NOMO-1 treated with DMSO at 0.1 percent for 48 hours (cell line): ENCODE measurements at regions not wholly inside any gene's neighbourhood (a gene's known extent, or its start where the extent isn't known, plus 50 kb on each side); places are given as distances from the start of the nearest gene placed in this dataset.
"Not testable (repeated sequence)": the region's sequence is repeated elsewhere in the genome, so short reads cannot be mapped to it uniquely, and the experiment has no call there.

ENCODE experiments used
- DNase-seq: peaks from one replicate; lab custom pipeline; 2025; ENCODE audit not compliant: unreplicated experiment; lab: John Stamatoyannopoulos, UW

DNA sequence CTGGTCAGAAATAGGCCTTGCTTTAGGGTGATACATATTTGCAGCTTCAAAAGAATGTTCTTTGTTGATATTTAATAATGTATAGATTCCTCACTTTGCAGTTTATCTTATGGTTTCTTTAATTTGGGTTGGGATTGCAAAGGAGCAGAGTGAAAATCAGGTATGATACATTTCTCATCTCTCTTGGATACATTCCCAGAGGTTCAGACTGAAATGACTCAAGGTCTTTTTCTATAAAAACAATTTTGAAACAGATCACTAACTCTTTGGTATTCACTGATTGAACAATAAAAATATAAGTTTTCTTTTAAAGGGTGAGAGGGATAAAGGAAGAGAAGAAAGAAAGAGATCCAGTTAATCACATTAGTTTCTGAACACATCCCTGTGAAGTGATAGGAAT lies 606.5 kb upstream of the CAMK1G start:
- DNase-seq, result no peak

DNA sequence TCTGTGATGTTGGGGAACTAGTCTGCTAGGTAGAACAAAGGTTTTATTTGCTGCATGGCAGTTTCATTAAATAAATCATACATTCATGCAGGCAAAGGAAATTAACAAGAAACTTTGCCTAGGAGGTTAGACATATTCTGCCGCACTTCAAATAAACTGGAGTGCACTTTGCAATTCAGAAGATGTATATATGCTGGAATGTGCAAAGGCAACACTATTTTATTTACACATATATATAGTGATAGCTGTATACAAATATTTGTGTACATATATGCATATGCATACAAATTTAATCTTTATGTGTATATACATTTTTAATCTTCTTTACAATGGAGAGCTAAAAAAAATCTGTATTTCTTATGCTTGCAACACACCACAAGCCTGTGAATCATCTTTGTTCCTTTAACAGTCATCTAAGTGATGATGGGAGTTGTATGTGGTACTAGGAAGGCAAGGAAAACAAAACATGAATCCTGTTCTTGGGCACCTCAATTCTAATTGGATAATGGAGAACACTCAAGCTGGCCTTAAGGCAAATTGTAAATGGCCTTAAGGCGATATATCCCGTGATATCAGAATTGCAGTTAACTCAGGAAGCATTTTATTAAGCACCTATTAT lies 605.8 kb upstream of the CAMK1G start:
- no peak for DNase-seq

DNA sequence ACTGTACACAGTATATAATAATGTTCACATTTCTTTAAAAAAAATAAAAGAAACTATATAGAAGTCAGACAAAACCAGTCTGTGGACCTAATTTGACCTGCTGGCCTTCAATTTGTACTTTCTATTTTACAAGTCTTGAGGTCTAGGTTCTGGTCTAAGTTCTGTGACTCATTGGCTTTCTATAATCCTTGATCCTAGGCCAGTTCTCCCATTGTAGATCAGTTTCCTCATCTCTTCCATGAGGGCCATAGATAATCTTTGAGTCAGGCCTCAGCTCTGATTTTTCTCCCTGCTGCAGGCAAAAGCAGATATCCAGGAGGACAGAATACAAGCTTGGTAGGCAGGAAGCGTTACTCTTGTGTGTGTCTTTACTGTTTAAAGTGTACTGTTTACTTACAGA lies 603.7 kb upstream of the CAMK1G start:
- DNase-seq, result no peak

DNA sequence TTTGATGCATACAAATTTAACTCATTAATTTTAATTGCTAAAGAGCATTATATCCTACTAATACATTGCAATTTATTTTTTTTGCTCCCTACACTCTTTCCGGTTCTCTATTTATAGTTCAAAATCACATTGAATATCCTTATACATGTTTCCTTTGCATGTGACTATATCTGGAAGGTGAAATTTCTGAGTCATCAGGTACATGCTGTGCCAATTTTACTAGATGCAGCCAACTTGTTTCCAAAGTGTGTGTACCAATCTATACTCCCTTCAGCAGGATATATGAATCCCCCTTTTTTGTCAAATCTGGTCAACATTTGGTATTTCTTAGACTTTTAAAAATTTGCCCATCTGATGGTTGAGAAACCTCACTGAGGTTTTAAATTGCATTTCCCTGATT lies 602.9 kb upstream of the CAMK1G start:
- no peak for DNase-seq

DNA sequence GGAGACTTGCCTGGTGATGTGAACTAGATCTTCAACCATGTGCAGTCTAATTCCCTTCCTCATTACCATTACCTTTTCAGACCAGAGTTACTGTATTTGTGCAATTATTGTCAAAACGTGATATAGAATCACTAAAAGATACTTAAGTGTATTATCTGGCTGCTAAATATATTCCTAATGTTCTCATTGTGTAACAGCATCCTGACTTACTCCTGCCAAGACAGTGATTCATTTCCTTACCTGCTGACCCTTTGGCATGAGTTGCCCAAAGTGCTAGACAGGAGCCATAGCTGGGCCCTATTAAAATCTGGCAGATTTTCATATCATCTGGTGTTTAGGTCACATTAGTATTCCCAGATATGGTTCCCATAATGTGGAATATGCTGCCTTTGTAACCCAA lies 598.3 kb upstream of the CAMK1G start:
- no peak for DNase-seq

DNA sequence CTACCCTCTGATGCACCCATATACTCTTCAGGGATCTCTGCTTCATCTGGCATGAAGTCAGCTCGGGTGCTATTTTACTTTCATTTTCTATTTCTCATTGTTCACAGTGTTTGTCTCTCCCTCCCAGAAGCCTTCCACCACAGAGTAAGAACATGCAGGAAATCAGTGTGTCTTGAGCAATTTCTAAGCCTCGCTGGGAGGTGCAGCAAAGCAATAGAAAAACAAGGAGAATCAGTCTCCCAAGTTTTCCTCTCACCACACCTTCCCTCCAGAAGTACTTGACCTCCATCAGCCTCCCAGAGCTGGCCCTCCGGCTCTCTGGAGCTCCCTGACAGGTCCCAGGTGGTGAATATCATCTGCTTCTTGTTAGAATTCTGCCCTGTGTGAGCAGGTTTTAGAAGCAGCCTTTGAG lies 594.7 kb upstream of the CAMK1G start:
- DNase-seq, result peak; percentile 65

DNA sequence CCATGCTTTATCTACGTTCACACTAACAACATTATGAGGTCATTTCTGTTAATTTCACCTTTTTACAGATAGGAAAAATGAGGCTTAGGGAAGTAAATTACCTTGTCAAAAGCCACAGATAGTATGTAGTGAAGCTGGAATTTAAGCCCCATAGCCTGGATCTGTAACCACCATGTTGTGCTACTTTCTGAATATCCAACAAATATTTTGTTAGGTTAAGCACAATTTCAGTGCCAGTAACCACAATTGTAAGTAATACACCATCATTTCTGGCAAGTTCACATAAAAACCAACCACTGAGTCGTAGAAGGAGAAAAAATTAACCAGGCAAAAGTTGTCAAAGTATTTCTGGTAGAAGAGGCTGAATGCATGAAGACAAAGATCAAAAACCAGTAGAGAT lies 593.1 kb upstream of the CAMK1G start:
- no peak for DNase-seq

DNA sequence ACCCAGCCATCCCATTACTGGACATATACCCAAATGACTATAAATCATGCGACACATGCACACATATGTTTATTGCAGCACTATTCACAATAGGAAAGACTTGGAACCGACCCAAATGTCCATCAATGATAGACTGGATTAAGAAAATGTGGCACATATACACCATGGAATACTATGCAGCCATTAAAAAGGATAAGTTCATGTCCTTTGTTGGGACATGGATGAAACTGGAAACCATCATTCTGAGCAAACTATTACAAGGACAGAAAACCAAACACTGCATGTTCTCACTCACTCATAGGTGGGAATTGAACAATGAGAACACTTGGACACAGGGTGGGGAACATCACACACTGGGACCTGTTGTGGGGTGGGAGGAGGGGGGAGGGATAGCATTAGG lies 586.5 kb upstream of the CAMK1G start:
- not testable (repeated sequence) for DNase-seq

DNA sequence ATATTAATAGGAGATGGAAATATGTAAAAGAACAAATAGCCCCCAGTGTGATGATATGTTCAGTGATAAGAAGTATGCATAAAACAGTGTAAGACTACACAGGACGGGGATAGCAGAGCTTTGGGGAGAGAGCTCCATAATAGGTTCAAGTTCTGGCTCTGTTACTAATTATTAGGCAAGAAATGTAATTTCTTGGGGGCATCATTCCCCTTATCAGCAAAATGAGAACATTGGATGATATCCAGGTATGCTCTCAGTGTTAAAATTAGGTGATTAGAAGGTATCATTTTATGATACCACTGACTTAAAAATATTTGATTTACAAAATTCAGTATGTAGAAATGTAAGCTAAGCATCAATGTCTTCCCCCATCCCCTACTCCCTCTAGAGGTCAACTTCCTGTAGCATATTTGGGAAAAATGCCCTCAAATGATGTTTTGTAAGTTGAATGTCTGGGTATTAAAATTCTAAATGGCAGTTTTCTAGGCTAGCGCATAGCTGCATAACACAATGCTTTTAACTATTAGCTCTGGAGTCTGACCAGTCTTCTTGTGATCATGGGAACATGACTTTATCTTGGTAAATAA lies 585.7 kb upstream of the CAMK1G start:
- no peak for DNase-seq

DNA sequence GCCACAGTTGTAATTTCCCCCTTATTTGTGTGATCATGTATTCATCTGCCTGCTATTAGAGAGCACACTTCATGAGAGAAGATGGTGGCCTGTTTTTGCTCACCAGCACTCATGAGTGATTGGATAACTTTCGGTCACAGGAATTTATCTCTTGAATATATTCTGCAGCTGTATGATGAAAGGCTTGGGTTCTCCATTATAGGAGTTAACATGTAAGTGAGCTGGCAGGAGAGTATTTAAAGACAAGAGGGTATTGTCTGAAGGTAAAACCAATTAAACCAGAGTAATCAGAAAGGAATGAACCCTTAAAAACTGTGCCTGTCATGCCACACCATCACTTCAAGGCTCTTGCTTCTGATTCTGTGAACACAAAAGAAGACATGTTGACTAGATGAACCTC lies 574.9 kb upstream of the CAMK1G start:
- no peak for DNase-seq

DNA sequence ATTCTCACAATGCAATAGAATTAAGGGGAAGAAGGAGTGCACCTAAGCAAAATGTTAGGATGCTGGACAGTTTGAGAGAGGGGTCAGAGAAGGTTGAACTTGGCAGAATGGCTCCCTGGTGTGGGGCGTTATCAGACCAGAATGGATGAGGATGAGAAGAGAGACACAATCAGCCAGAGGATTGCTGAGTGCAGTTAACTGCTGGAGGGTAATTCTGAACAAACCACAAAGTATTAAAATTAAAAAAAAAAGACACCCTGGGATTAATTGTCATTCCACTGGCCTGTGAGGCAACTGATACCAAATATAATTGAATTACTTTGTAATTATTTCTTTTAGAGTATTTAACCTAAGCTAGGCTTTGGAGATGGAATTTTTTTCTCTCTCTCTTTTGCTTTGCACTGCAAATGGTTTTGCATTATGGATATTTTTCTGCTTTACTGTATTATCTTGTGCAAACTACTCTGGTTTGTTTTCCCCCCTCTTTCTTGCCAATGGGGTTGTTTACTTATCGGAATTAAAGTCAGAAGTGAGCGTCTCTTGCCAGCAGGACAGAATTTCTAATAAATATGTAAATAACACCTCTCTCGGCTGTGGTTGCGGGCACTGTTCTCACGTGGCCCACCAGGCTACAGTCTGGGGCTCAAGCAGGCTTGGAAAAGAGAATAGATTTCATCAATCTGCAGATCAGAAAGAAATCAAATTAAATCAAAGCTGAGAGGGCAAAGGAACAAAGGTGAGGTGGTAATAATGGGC lies 572.9 kb upstream of the CAMK1G start:
- no peak for DNase-seq

DNA sequence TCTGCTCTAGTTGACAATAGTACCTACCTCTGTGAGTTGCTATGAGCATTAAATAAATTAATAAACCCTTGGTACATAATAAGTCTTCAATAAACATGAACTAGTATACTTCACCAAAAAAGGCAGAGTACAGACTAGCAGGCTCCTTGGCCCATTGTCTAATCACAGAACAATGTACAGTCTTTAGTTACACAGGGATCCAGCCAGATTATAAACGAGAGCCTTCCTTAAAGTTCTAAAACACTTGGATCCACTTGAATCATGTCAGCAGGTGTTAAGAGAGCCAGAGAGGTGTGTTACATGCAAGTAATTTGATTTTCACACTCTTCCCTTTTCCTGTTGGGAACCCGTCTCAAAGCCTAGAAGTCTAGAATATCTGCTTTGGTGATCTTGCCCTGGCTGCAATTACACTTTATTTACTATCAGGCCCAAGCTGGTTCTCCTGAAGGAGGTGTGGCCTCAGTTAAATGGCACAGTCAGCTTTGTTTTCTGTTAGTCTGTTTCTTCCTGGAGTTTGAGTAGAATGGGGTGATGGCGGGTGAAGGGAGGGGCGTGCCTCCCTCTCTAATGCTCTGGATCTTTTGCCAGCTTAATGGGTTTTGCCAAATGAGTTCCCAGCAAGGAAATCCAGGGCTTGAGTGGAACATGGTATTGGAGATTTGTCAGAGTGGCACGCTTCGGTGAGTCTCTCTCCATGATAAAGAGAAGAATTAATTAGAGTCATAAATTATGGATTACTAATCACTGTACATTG lies 570.9 kb upstream of the CAMK1G start:
- DNase-seq, result no peak

DNA sequence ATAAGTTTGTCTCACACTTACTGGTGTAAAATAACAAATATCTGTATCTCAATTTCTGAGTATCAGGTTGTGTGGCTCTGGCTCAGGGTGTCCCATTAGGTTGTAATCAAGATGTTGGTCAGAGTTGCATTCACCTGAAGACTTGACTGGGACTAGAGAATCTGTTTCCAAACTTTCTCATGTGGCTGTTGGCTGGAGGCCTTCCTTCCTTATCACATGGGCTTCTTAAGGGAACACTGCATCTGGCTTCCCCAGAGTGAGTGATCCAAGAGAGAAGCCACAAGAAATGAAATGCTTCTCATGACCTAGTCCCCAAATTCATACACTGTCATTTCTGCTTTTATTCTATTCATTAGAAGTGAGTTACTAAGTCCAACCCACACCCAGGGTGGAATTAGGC lies 568.4 kb upstream of the CAMK1G start:
- DNase-seq, result no peak

DNA sequence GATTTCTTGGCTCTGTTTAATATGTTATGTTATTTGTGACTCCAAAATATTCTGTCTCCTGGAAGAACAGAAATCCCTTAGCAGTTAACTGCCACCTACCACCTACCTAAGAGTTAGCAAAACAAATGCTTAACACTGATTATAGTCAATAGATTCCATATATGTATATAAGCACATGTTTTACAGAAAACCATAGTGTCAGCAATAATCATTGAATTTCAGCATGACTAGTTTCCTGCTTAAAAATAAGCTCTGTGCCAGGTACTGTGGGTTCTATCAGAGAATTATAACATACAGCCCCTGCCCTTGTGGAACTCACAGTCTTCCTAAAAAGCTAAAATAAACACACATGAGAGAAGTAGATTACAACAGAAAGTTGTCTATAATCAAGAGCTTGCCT lies 561.9 kb upstream of the CAMK1G start:
- no peak for DNase-seq

DNA sequence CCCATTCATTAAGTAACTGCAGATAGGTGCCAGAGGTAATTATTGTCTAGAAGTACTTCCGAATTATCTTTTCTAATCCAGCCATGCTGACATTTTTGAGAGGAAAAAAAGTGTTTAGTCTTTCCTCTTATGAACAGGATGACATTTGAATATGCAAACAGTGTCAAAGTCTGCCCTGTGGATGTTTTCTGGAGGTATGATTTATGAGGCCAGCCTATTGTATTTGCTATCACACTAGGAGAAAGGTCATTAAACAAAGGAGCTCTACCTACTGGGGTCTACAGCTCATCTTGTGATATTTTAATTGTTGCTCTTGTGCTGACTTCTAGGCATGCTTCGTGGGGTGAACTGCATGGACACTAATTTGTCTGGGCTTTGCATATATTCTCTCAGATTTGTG lies 559.7 kb upstream of the CAMK1G start:
- DNase-seq, result no peak

DNA sequence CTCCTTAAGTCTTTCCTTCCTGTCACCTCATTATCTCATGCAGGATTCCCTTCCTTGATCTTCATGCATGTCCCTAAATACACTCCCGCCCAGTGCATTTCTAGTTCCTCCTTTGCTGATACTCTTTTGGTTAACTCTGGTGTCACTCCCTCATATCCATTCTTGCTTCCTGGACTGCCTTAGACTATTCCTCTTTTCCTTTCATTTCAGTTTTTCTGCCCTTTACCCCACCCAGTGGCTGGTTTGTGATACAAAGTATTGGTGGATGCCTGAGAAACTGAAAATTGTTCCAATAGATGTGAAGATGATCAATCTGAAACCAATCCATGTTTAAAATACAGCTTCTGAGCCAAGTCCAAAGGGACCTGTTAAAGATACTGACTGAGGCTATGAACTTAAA lies 553.8 kb upstream of the CAMK1G start:
- DNase-seq, result no peak

DNA sequence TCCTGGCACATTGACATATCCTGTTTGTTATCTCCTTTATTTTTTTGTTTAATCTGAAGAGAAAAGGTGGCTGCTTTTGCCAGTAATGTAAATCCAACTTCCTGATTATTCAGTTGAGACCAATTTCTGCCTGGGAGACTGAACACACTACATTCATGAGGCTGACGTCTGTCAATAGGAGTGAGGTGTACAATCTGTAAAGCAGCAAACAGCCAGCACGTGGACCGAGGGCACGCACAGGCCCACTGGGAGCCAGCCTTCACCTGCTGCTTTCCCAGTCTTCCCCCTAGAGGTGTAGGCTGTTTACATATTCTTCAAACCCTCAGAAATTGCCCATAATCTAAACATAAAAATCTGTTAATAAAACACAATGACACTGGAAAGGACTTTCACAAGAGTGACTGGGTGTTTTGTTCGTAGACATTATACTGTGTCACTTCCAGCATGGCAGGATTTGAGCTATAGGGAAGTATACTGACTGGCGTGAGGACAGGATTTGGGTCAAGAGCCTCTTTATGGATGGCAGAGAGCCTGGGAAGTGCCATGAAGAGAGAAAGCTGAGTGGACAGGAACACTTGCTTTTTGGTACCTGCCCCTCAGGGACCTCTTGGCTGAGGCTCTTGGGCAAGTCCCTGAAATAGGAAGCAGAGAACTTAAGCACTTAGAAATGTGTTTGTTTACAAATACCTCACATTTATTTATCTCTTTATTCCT lies 552.9 kb upstream of the CAMK1G start:
- no peak for DNase-seq

DNA sequence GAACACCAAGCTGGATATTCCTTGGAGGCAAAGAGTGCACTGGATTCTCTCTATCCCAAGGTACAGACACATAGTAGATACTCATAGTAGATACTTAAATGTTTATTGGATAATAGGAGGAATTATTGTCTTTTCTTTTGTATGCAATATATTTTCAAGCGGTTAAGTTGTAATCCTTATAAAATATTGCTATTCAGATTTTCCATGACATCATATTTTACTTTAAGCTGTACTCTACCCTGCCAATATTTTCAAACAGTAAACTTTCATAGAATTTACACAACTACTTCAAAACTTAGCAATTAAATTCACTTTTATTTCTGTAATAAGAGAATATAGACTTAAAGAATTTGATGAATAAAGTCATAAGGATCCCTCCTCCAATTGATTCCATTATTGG lies 546.5 kb upstream of the CAMK1G start:
- no peak for DNase-seq

DNA sequence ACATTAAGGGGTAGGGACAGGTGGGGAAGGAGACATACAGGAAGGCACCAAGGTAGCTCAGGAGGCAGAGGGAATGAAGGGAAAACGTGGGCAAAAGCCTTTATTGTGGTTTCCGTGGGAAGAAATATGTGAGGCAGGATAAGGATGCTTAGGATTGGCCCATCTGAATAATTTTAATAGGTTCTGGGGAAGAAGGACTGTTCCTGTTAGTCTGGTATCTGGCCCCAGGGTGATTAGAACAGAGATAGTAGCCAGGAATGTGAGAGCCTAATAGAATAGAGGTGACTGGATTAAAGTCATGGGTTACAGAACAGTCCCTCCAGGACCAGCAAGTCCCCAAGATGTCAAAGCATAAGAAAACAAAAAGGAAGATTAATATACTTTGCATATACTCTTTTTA lies 545.2 kb upstream of the CAMK1G start:
- DNase-seq, result no peak

DNA sequence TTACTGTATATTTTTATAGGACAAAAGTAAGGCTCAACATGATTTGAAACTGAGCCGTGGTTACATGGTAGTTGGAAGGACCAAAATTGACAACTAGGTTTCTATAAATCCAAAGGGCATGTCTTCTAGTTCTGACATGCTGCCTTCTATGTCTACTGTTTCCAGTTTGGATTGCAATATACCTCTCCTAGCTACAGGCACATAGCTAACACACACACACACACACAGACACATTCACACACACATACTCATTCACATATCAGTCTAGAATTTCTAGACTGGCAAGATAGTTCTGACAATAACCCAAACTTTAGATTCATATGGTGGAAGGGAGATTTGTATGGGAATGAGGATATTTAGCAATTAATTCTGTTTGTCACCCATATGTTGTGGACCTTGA lies 544.8 kb upstream of the CAMK1G start:
- no peak for DNase-seq

DNA sequence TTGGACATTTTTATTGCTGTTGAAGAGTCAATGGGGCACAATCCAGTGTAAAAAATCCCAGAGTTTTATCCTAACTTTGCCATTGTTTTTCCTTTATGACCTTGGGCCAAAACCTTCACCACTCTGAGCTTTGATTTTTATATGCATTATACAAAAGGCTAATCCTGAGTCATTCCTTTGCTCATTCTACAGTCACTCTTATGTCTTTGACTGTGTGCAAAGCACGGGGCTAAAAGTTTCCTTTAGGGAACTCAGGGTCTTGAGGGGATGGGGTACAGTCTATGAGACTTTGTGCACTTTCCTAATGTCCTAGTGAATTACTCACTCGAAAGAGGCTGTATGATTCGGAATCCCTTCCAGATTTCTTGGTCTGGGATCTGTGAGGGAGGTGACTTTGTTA lies 543.2 kb upstream of the CAMK1G start:
- no peak for DNase-seq
